Hippocampal formation (tissue), 2 donors: ENCODE measurements at regions not wholly inside any gene's neighbourhood (a gene's known extent, or its start where the extent isn't known, plus 50 kb on each side); places are given as distances from the start of the nearest gene placed in this dataset.
A peak's percentile ranks its signal among the peaks of the same experiment; 100 is the strongest.
"Not testable (repeated sequence)": the region's sequence is repeated elsewhere in the genome, so short reads cannot be mapped to it uniquely, and the experiment has no call there.

Source experiments
- DNase-seq, 2 donors: peaks; one replicate each; lab custom pipeline; 2025; lab: John Stamatoyannopoulos, UW

- DNase-seq = no peak
Measured at GRCh38 chr4:138500869-138501268, 258.7 kb upstream of the SLC7A11 start.

- no peak for DNase-seq
Measured at GRCh38 chr4:138499627-138500026, 257.5 kb upstream of the SLC7A11 start.

DNA sequence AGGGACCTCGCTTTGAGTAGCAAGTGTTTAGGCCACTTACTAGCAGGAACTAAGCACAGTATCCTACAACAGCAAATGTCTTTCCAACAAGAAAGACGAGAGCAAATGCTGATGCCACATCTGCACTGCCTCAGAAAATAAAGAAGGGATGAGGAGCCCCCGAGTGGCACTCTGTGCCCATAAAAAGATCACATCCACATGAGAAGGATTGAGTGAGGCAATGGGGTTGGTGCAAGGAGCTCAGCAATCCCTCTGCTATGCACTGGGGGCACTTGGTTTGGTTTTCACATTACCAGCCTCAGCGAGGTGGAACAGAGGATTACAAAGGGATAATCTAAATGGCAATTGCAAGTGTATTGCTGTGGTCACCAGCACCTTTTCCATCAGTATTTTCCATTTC, 252.8 kb upstream of the SLC7A11 start:
- peak in 1 of 2 donors; percentile 16 for DNase-seq

DNA sequence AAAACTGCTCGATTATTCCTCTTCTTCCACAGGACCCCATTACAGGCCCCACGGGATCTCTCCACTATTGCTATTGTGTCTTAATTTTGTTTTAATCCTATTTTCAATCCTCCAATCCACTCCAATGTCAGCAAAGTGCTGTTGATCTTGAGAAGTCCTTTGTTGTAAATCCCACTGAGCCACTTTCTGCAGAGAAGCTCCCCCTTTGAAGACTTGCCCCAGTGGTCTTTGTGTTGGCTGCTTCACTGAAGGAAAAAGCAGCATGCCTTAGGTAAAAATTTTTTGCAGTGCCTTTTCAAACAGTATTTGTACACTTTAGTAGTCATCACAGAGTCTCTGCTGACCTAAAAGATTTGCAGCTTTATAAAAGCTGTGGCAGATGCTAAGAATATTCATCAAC, 252.0 kb upstream of the SLC7A11 start:
- DNase-seq = no peak

- DNase-seq = no peak
Measured at GRCh38 chr4:138492176-138492575, 250.0 kb upstream of the SLC7A11 start.

DNA sequence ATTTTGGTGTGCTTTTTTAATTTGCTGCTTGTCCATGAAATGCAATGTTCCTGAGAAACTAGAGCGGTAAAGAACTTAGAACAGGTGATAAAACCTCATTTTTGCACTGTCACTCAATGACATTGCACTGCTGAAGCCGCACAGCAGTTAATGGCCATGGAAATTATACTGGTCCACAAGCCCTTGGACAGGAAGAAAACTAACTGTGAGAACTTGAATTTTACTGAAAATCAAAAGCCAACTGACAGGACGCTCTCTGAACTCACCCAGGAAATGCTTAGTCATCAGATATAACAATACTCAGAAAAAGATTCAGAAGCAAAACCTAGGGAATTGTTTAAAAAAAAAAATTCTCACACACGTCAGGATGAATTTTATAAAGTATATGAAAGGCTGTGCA, 246.4 kb upstream of the SLC7A11 start:
- DNase-seq = no peak

DNA sequence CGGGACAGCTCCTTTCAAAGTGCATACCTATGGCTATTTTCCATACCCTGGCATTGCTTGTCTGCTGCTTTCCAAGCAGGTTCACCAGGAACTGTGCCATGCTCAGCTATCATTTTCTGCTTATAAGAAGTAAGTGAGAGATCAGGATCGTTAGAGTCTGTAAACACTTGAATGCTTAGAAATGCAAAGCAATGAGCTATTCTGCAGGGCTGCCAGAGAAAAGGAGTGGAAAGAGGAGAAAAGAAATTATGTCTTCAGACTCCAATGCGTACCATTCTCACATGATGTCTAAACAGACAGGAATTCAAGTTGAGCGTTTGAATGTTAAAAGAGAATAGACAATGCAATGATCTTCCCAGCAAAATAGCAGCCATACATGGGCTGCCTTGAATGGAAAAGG, 245.5 kb upstream of the SLC7A11 start:
- DNase-seq = no peak

DNA sequence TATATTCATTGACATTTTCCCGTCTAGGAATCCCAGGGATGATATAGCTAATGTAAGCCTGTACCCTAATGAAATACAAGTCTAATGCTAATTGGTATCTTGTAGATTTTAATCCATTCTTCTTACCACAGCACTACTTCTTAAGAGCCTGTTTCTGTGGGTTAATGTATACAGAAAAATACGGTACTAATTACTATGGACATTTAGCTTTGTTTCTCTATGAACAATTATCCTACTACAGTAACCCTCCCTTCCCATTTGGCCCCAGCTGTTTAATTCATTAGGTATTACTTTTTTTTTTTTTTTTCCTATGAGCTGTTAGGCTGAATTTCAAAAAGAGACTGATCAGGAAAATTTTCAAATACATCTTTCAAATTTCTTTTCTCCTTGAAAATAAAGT, 245.1 kb upstream of the SLC7A11 start:
- no peak for DNase-seq

DNA sequence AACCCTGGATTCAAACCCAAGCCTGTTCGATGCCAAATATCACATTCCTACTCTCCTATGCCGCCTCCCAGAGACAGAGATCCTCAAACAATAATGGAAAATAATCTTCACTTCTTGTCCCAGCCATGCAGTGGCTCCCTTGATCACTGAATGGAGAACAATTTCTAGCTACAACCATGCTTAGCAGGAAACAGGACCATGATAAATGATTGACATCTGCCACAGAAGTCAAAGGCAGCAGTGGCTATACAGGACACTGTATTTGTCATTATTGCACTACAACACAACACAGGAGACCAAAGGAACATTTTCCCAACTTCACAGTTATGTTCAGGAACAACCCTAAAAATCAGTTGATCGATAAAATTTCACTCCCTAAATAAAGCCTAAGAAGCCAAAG, 243.3 kb upstream of the SLC7A11 start:
- no peak for DNase-seq

DNA sequence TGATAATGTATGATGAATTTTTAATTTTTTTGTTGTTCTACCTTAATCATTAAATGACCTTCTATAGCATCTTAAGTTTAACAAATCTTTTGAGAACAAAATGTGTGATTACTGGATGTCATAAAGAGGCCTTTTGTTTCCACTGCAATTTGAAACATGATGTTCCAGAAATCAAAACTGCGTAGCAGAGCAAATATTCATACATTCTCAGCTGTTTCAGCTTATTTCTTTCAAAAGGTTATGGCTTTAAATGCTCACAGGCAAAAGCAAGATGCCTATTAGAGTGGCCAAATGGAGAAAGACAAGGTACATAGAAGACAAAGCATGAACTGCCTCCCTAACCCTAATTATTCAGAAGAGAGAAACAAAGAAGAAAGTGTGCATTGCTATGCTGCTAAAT, 233.0 kb upstream of the SLC7A11 start:
- no peak for DNase-seq

- no peak for DNase-seq
Measured at GRCh38 chr4:138473339-138473738, 231.2 kb upstream of the SLC7A11 start.

DNA sequence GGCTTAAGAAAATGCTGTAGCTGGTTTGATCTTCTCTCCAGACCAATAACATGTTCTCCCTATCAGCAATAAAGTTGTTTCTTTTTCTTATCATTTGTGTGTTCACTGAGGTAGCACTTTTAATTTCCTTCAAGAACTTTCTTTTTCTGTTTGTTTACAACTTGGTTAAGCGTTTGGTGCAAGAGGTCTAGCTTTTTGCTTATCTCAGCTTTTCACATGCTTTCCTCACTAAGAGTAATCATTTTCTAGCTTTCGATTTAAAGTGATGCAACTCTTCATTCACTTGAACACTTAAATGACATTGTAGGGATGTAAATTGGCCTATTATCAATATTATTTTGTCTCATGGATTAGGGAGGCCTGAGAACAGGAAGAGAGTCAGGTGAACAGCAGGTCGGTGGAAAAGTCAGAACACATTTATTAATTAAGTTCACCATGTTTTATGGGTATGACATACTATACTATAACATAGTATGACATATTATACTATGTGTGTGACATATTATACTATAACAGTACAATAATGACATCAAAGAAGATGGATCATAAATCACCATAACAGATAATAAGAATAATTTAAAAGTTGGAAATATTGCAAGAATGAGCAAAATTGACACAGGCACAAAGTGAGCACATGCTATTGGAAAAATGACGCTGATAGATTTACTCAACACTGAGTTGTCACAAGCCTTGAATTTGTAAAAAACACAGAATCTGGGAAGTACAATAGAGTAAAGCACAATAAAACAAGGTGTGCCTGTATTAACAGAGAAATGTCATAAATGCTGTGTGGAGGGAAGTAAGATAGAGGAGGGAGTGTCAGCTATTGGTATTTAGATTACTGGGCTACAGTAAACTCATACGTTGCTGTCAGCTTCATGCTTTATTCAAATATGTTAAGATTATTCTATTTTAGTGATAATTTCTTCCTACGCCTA, 218.6 kb upstream of the SLC7A11 start:
- no peak for DNase-seq

DNA sequence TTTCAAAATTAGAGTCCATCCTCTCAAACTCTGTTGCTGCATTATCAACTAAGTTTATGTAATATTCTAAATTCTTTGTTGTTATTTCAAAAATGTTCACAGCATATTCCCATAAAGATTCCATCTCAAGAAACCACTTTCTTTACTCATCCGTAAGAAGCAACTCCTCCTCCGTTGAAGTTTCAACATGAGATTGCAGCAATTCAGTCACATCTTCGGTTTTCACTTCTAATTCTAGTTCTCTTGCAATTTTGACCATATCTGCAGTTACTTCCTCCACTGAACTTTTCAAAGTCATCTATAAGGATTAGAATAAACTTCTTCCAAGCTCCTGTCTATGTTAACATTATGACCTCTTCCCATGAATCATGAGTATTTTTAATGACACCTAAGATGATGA, 216.6 kb upstream of the SLC7A11 start:
- DNase-seq = no peak

DNA sequence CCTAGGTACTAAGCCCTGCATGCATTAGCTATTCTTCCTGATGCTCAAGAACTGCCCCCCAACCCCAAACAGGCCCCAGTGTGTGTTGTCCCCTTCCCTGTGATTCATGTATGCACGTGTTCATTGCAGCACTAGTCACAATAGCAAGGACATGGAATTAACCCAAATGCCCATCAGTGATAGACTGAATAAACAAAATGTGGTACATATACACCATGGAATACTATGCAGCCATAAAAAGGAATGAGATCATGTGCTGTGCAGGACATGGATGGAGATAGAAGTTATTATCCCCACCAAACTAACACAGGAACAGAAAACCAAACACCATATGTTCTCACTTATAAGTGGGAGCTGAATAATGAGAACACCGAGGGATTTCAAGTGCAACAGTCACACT, 214.2 kb upstream of the SLC7A11 start:
- not testable (repeated sequence) for DNase-seq

DNA sequence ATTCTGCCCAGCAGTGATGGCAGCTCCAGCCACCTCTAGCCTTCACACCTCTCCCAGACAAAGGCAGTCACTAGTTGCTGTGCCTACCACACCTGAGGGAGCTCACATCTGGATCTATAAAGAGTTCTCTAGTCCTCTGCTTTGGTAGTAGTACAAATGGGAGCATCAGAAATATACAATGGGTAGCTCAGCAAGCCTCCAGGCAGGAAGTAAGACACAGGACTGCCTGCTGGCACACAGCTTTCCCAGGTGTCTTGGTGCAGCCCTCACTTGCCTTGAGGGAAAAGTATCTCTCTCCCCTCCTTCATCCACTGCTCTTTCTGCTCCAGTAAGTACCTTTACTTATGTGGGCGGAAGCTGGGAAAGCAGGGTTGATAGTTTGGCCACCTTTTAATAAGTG, 212.9 kb upstream of the SLC7A11 start:
- no peak for DNase-seq

GRCh38 chr4:138452826-138453225, 210.7 kb upstream of the SLC7A11 start:
- DNase-seq = no peak

DNA sequence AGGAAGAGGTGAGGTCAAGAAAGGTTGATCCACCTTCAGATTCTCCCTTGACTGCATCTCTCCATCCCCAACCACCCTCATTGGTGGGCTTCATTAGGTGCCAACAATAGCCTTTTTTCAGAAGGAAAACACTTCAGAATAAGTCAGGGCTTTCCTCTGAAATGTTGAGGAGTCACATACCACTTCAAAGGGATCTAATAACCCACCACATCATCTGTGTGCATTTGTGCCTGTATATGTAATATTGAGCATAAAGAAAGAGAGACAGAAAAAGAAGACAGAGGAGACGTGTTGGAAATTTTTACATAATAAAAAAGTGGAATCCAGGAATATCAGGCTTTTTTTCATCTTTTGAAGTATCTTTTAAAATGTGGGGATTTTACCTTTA, 209.1 kb upstream of the SLC7A11 start:
- no peak for DNase-seq

DNA sequence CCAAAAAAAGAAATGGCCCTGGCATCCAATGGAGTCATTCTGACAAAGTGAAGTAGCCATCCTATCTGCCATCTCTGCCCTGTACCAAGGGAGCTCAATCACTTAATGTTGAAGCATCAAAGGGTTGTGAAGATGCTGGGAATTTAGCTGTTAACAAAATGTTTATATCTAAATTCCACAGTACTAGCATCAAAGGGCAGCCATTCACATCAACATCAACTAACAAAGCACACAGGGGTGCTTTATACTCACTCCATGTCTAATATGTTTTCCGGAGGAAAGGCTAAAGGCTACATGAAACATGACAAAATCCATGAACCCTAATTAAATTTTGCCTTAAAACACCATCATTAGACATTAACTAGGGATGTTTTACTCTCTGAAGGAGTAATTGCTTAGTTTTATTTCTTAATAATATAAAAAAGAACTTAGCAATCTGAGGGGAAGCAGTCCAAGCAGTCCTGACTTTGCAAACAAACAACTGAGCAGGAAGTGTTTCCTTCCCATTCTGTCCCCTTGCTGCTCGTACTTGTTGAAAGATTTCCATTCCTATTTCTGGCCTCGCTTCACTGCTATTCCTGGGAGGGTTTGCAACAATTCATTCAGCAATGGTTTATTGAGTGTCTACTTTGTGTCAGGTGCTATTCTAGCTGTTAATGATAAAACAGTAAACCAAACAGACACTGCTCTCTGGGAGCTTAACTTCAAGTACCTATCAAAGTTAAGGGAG, 208.6 kb upstream of the SLC7A11 start:
- DNase-seq = no peak

DNA sequence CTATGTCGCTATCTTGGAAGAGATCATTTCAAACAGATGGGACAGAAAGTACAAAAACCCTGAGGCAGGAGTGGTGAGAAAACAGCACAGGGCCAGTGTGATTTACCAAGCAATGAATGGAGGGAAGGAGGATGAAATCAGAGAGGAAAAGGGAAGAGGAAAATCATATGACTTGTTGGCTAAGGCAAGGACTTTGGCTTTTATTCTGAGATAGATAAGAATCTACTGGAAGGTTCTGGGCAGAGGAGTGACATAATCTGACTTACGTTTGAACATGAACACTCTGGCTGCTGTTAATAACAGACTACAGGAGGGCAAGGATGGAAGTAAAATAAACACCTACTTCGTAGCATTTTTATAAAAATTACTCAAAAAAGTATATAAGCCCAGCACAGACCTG, 207.8 kb upstream of the SLC7A11 start:
- peak in 1 of 2 donors; percentile 0 for DNase-seq

GRCh38 chr4:138448169-138448568, 206.0 kb upstream of the SLC7A11 start:
- DNase-seq = no peak

DNA sequence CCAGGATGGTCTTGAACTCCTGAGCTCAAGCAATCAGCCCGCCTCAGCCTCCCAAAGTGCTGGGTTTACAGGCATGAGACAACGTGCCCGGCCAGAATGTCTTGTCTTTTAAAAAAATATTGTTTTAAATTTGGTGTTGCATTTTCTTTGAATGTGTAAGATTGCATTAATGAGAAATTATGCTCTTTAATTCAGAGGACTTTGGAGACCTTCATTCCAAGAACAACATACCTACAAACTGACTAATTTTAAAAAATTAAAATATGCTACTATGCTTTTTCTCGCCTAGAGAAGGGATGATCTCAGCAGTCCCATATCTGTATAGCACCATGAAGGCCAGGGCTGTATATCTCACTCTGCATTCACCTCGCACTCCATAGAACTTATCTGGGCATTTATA, 204.3 kb upstream of the SLC7A11 start:
- DNase-seq = no peak

GRCh38 chr4:138445098-138445497, 202.9 kb upstream of the SLC7A11 start:
- DNase-seq = no peak

GRCh38 chr4:138444260-138444659, 202.1 kb upstream of the SLC7A11 start:
- DNase-seq = no peak
